K562 (cell line): ENCODE measurements at regions not wholly inside any gene's neighbourhood (a gene's known extent, or its start where the extent isn't known, plus 50 kb on each side); places are given as distances from the start of the nearest gene placed in this dataset.

Experiments
- ATAC-seq: fragments of 200-7000 bp; cut with Tn5 transposase; 3 replicates; pipeline ENCODE4 v1.9.1; 2020; ENCODE audit warnings: moderate library complexity
- BruUV-seq: library from RNA; stranded (reverse); fragments of 400-500 nt; replicated peaks from 2 replicates; lab custom pipeline; 2021; lab: Mats Ljungman, UMichigan
- CTCF ChIA-PET: fragments of 300-600 bp; formaldehyde crosslinking; extraction: SDS; loops from one replicate; lab custom pipeline; 2021; ENCODE audit warnings: low intra/inter-chr PET ratio; lab: Yijun Ruan, JAX
- POLR2A ChIA-PET: fragments of 300-600, 350-650 bp; sonication (Branson Sonifier 250); formaldehyde crosslinking; extraction: SDS; loops from one replicate; lab custom pipeline; 2021; ENCODE audit warnings: antibody characterized with exemption, inconsistent platforms; lab: Yijun Ruan, JAX
- DNase-seq, 4 experiments: peaks; one replicate each; pipeline versions ENCODE4 v3.0.0 to v3.0.0-alpha.2; 2011 to 2018; ENCODE audit warnings: low spot score in 3 of 4, mixed read lengths in 3 of 4; ENCODE audit errors: extremely low read depth in 1 of 4
- FAIRE-seq: peaks from 2 replicates; lab custom pipeline; 2011; peaks lifted over from hg19 to GRCh38; lab: Jason Lieb, UNC
- H2AFZ ChIP-seq: 2 replicates; pipeline ENCODE4 v1.6.0; 2011; ENCODE audit warnings: low read depth, low read length, control low read depth, inconsistent platforms
- H3K27ac ChIP-seq: fragments of 200-600 bp; 3 replicates; pipeline ENCODE4 v1.8.0; 2011; ENCODE audit warnings: low read depth, mild to moderate bottlenecking, control low read depth, inconsistent platforms, low read length, moderate library complexity, mixed read lengths; ENCODE audit errors: extremely low read depth
- H3K27me3 ChIP-seq, 2 experiments: fragments of 300-600 bp in 1 of 2; 2 replicates in 1 of 2; 3 replicates in 1 of 2; pipeline versions ENCODE4 v1.6.0 to v1.8.0; 2011; ENCODE audit warnings: inconsistent platforms in 2 of 2, low read length in 2 of 2, mild to moderate bottlenecking in 1 of 2, mixed read lengths in 1 of 2, moderate library complexity in 1 of 2; ENCODE audit not compliant: control insufficient read depth in 2 of 2, insufficient read depth in 2 of 2
- H3K36me3 ChIP-seq: fragments of 300-600 bp; 3 replicates; pipeline ENCODE4 v1.8.0; 2011; ENCODE audit warnings: mild to moderate bottlenecking, low read length, inconsistent platforms; ENCODE audit not compliant: control insufficient read depth, insufficient read depth
- H3K4me1 ChIP-seq, 2 experiments: fragments of 200-600 bp in 1 of 2; replicated peaks in 1 of 2; 2 replicates in 1 of 2; 3 replicates in 1 of 2; pipeline versions ENCODE4 v1.5.1 to v1.8.0; 2011; ENCODE audit warnings: inconsistent platforms in 2 of 2, low read length in 2 of 2, mild to moderate bottlenecking in 1 of 2, mixed read lengths in 1 of 2, moderate library complexity in 1 of 2; ENCODE audit not compliant: control insufficient read depth in 2 of 2, insufficient read depth in 2 of 2
- H3K4me2 ChIP-seq: 2 replicates; pipeline ENCODE4 v1.6.1; 2011; ENCODE audit warnings: low read length, control low read depth, inconsistent platforms, mixed read lengths; ENCODE audit not compliant: insufficient read depth
- H3K4me3 ChIP-seq: fragments of 200-600 bp; sonication (generic), shearing (Covaris generic); 2 replicates; pipeline ENCODE4 v1.5.1; 2016; ENCODE audit warnings: control low read depth, inconsistent platforms
- H3K79me2 ChIP-seq: fragments of 200-600 bp; 3 replicates; pipeline ENCODE4 v1.8.0; 2011; ENCODE audit warnings: low read length, inconsistent platforms; ENCODE audit not compliant: control insufficient read depth, insufficient read depth
- H3K9ac ChIP-seq, 2 experiments: 2 replicates each; pipeline versions ENCODE4 v1.6.0 to v1.6.1; 2011; ENCODE audit warnings: low read depth in 2 of 2, low read length in 2 of 2, control low read depth in 1 of 2, inconsistent platforms in 1 of 2, mild to moderate bottlenecking in 1 of 2, mixed read lengths in 1 of 2; ENCODE audit not compliant: insufficient read depth in 1 of 2
- H3K9me1 ChIP-seq: one replicate; pipeline ENCODE4 v1.6.0; 2011; ENCODE audit warnings: inconsistent platforms, mild to moderate bottlenecking, low read length, moderate library complexity; ENCODE audit not compliant: control insufficient read depth, insufficient read depth
- H3K9me3 ChIP-seq: replicated peaks from 2 replicates; pipeline ENCODE4 v1.5.1; 2011; ENCODE audit warnings: low read depth, low read length, inconsistent platforms; ENCODE audit not compliant: control insufficient read depth, insufficient read depth
- H4K20me1 ChIP-seq: replicated peaks from 2 replicates; pipeline ENCODE4 v1.6.1; 2011; ENCODE audit warnings: low read length, inconsistent platforms, mixed read lengths; ENCODE audit not compliant: control insufficient read depth, insufficient read depth
- GABPB1 ChIP-seq: sonication (generic); formaldehyde crosslinking; IDR thresholded peaks from 2 replicates; pipeline ENCODE4 v1.8.0; 2022; ENCODE audit warnings: mild to moderate bottlenecking, missing genetic modification reagents
- HDAC2 ChIP-seq: fragments of 450-650 bp; IDR thresholded peaks from 2 replicates; pipeline ENCODE4 v1.6.1; 2016; ENCODE audit warnings: mild to moderate bottlenecking
- NR2C1 ChIP-seq, 2 experiments: fragments of 450-650 bp; IDR thresholded peaks; 2 replicates each; pipeline ENCODE4 v1.6.1; 2017; ENCODE audit warnings: mild to moderate bottlenecking in 2 of 2, antibody characterized with exemption in 1 of 2, inconsistent platforms in 1 of 2, missing compliant biosample characterization in 1 of 2, missing genetic modification characterization in 1 of 2
- PML ChIP-seq: IDR thresholded peaks from 2 replicates; pipeline ENCODE4 v1.6.1; 2012; ENCODE audit warnings: low read length, inconsistent platforms
- YY1 ChIP-seq, 3 experiments: IDR thresholded peaks; 2 replicates each; pipeline ENCODE4 v1.6.1; 2011; ENCODE audit warnings: low read length in 2 of 3, mild to moderate bottlenecking in 2 of 3, moderate library complexity in 2 of 3, borderline replicate concordance in 1 of 3, control low read depth in 1 of 3, low read depth in 1 of 3; ENCODE audit not compliant: insufficient read depth in 3 of 3, insufficient replicate concordance in 2 of 3, control insufficient read depth in 1 of 3, insufficient read length in 1 of 3; ENCODE audit errors: extremely low read depth in 1 of 3
- ZNF124 ChIP-seq: sonication (generic); formaldehyde crosslinking; IDR thresholded peaks from 2 replicates; pipeline ENCODE4 v1.8.1; 2022; ENCODE audit warnings: missing genetic modification reagents
- ZNF75A ChIP-seq: fragments of 450-650 bp; formaldehyde crosslinking; IDR thresholded peaks from 2 replicates; pipeline ENCODE4 v1.4.0; 2020; ENCODE audit warnings: mild to moderate bottlenecking
- ZSCAN29 ChIP-seq: fragments of 450-650 bp; IDR thresholded peaks from 2 replicates; pipeline ENCODE4 v1.6.1; 2017
- in situ Hi-C: fragments of 300-500 bp; cut with MboI; formaldehyde crosslinking; loops from 4 replicates; pipeline ENCODE4 v1.15.0; 2018; ENCODE audit warnings: inconsistent platforms, mixed read lengths
- intact Hi-C: fragments of 100-400 bp; cut with micrococcal nuclease; formaldehyde crosslinking; loops from 2 replicates; pipeline ENCODE4 v1.14.2; 2022
- TF ChIP-seq, protein P1 (sequence below): sonication (generic); formaldehyde crosslinking; IDR thresholded peaks from 2 replicates; pipeline ENCODE4 v1.8.0; 2022; ENCODE audit warnings: mild to moderate bottlenecking, low read depth, missing genetic modification reagents
- TF ChIP-seq, protein P2 (sequence below), 2 experiments: fragments of 250-450 bp in 1 of 2; fragments of 450-650 bp in 1 of 2; sonication (Bioruptor Pico) in 1 of 2; IDR thresholded peaks; 2 replicates each; pipeline versions ENCODE4 v1.6.1 to v1.8.0; 2016 to 2021; ENCODE audit warnings: mild to moderate bottlenecking in 2 of 2, moderate library complexity in 2 of 2, missing compliant biosample characterization in 1 of 2, missing genetic modification characterization in 1 of 2
- TF ChIP-seq, protein P3 (sequence below): fragments of 150-350 bp; conservative IDR thresholded peaks from 2 replicates; pipeline ENCODE4 v1.6.1; 2014; ENCODE audit warnings: low read length
- TF ChIP-seq, protein P4 (sequence below): sonication (generic); formaldehyde crosslinking; IDR thresholded peaks from 2 replicates; pipeline ENCODE4 v1.8.1; 2023; ENCODE audit warnings: mild to moderate bottlenecking, missing genetic modification reagents

DNA sequence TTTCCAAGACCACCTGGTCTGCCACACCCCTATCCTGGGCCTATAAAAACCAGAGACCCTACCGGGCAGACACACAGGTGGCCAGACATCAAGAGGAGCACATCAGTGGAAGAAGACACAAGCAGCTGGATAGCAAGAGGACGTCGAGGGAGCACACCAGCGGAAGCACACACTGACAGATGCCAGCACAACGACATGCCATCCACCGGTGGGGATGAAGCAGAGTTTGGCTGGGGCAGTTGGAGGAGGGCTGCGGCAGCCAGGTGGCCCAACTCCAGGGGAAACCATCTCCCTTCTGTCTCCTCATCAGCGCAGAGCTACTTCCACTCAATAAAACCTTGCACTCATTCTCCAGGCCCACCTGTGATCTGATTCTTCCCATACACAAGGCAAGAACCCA is 200.6 kb downstream of the PCDH17 start (continued):
- TF ChIP-seq, protein P1, sequence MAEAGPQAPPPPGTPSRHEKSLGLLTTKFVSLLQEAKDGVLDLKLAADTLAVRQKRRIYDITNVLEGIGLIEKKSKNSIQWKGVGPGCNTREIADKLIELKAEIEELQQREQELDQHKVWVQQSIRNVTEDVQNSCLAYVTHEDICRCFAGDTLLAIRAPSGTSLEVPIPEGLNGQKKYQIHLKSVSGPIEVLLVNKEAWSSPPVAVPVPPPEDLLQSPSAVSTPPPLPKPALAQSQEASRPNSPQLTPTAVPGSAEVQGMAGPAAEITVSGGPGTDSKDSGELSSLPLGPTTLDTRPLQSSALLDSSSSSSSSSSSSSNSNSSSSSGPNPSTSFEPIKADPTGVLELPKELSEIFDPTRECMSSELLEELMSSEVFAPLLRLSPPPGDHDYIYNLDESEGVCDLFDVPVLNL (CRISPR knock-in tag): no peak
- TF ChIP-seq NR2C1 (IDR thresholded peaks at IDR 0.05): no peak
- TF ChIP-seq NR2C1 (tag; IDR thresholded peaks at IDR 0.05): no peak
- TF ChIP-seq ZNF75A: no peak

DNA sequence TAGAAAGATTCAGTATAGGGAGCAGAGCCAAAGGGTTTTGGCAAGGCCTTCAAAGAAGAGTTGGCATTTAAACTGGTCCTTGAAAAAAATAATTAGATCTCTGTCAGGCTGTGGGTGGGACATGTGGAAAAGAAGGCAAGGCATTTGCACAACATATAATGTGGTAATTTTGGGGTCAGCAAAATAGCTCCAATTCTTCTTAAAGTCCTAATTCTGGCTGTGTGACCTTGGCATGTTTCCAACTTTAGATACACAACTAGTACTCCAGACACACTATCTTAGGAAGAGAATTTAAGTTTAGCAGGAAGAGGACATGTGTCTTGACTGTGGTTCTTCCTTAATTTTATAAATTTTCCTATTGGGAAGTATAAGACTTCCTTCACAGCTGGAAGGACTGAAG is 206.3 kb downstream of the PCDH17 start:
- Histone ChIP-seq H3K27ac (no peak overlapping the region), H3K9me3 (no peaks in the 10 kb centered on the region), H2AFZ (no peak overlapping the region), H3K4me2 (no peak overlapping the region), H3K9ac (no peak overlapping the region), H3K9me1 (no peaks in the 10 kb centered on the region), H3K79me2 (no peaks in the 10 kb centered on the region), H3K4me1 (no peaks in the 10 kb centered on the region), H3K36me3 (no peaks in the 10 kb centered on the region), H3K27me3 (no peaks in the 10 kb centered on the region), H4K20me1 (no peaks in the 10 kb centered on the region), H3K4me3 (no peak overlapping the region)
- FAIRE-seq: no peak
- POLR2A ChIA-PET: no interaction called here
- no TSS peak for BruUV-seq
- intact Hi-C loops (no loop called here), in situ Hi-C loops (no loop called here)
- no peak for DNase-seq
- CTCF ChIA-PET: no interaction called here
- no peak for ATAC-seq
- TF ChIP-seq HDAC2 (no peak), ZSCAN29 (no peak), PML (no peak), GABPB1 (CRISPR knock-in tag) (no peak), ZNF124 (CRISPR knock-in tag) (no peak), YY1 (IDR thresholded peaks at IDR 0.05; ENCODE audit: borderline replicate concordance in 1 of 3, control insufficient read depth in 1 of 3, extremely low read depth in 1 of 3, insufficient read depth in 3 of 3, insufficient read length in 1 of 3, insufficient replicate concordance in 2 of 3, low read depth in 1 of 3, low read length in 2 of 3) (no peak)
- TF ChIP-seq, protein P2, sequence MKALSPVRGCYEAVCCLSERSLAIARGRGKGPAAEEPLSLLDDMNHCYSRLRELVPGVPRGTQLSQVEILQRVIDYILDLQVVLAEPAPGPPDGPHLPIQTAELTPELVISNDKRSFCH (CRISPR knock-in tag; IDR thresholded peaks at IDR 0.05): no peak
- TF ChIP-seq, protein P2 (tag; IDR thresholded peaks at IDR 0.05): no peak
- TF ChIP-seq, protein P3, sequence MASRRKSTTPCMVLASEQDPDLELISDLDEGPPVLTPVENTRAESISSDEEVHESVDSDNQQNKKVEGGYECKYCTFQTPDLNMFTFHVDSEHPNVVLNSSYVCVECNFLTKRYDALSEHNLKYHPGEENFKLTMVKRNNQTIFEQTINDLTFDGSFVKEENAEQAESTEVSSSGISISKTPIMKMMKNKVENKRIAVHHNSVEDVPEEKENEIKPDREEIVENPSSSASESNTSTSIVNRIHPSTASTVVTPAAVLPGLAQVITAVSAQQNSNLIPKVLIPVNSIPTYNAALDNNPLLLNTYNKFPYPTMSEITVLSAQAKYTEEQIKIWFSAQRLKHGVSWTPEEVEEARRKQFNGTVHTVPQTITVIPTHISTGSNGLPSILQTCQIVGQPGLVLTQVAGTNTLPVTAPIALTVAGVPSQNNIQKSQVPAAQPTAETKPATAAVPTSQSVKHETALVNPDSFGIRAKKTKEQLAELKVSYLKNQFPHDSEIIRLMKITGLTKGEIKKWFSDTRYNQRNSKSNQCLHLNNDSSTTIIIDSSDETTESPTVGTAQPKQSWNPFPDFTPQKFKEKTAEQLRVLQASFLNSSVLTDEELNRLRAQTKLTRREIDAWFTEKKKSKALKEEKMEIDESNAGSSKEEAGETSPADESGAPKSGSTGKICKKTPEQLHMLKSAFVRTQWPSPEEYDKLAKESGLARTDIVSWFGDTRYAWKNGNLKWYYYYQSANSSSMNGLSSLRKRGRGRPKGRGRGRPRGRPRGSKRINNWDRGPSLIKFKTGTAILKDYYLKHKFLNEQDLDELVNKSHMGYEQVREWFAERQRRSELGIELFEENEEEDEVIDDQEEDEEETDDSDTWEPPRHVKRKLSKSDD: no peak
- TF ChIP-seq, protein P4, sequence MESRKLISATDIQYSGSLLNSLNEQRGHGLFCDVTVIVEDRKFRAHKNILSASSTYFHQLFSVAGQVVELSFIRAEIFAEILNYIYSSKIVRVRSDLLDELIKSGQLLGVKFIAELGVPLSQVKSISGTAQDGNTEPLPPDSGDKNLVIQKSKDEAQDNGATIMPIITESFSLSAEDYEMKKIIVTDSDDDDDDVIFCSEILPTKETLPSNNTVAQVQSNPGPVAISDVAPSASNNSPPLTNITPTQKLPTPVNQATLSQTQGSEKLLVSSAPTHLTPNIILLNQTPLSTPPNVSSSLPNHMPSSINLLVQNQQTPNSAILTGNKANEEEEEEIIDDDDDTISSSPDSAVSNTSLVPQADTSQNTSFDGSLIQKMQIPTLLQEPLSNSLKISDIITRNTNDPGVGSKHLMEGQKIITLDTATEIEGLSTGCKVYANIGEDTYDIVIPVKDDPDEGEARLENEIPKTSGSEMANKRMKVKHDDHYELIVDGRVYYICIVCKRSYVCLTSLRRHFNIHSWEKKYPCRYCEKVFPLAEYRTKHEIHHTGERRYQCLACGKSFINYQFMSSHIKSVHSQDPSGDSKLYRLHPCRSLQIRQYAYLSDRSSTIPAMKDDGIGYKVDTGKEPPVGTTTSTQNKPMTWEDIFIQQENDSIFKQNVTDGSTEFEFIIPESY: no peak
